GM23338 (cell line): ENCODE measurements at regions not wholly inside any gene's neighbourhood (a gene's known extent, or its start where the extent isn't known, plus 50 kb on each side); places are given as distances from the start of the nearest gene placed in this dataset.
A peak's percentile ranks its signal among the peaks of the same experiment; 100 is the strongest.

Experiments
- ATAC-seq: fragments of 200-7000 bp; cut with Tn5 transposase; 3 replicates; pipeline ENCODE4 v1.9.1; 2020
- DNase-seq: peaks from one replicate; pipeline ENCODE4 v3.0.0-alpha.2; 2015; ENCODE audit warnings: low spot score
- H2AFZ ChIP-seq: fragments of 200-600 bp; sonication (generic); 2 replicates; pipeline ENCODE4 v1.8.0; 2016; ENCODE audit warnings: antibody characterized with exemption, mild to moderate bottlenecking, moderate library complexity
- H3F3A ChIP-seq: fragments of 200-600 bp; sonication (generic); replicated peaks from 2 replicates; pipeline ENCODE4 v1.8.0; 2017; ENCODE audit warnings: antibody characterized with exemption, mixed run types, low read depth
- H3K27ac ChIP-seq: fragments of 200-600 bp; sonication (generic); 2 replicates; pipeline ENCODE4 v1.6.1; 2016; ENCODE audit warnings: low read depth
- H3K27me3 ChIP-seq: fragments of 200-600 bp; sonication (generic); 2 replicates; pipeline ENCODE4 v1.8.0; 2016; ENCODE audit warnings: mild to moderate bottlenecking, mixed run types, moderate library complexity; ENCODE audit not compliant: insufficient read depth
- H3K36me3 ChIP-seq: fragments of 200-600 bp; sonication (generic); 2 replicates; pipeline ENCODE4 v1.8.0; 2016; ENCODE audit warnings: mild to moderate bottlenecking; ENCODE audit not compliant: insufficient read depth
- H3K4me1 ChIP-seq: fragments of 200-600 bp; sonication (generic); 2 replicates; pipeline ENCODE4 v1.8.0; 2016; ENCODE audit warnings: mild to moderate bottlenecking, moderate library complexity; ENCODE audit not compliant: insufficient read depth
- H3K4me2 ChIP-seq: fragments of 200-600 bp; sonication (generic); 2 replicates; pipeline ENCODE4 v1.7.1; 2017; ENCODE audit warnings: mixed run types
- H3K4me3 ChIP-seq: fragments of 200-600 bp; sonication (generic); 2 replicates; pipeline ENCODE4 v1.6.1; 2016; ENCODE audit warnings: mixed run types
- H3K79me2 ChIP-seq: fragments of 200-600 bp; sonication (generic); replicated peaks from 2 replicates; pipeline ENCODE4 v1.8.0; 2017; ENCODE audit warnings: mild to moderate bottlenecking; ENCODE audit not compliant: insufficient read depth
- H3K9me2 ChIP-seq: fragments of 200-600 bp; sonication (generic); 2 replicates; pipeline ENCODE4 v1.8.0; 2017; ENCODE audit not compliant: insufficient read depth
- H4K20me1 ChIP-seq: fragments of 200-600 bp; sonication (generic); replicated peaks from 2 replicates; pipeline ENCODE4 v1.8.0; 2017; ENCODE audit warnings: mild to moderate bottlenecking; ENCODE audit not compliant: insufficient read depth
- H3K27ac Mint-ChIP-seq: 2 replicates; pipeline ENCODE4 v1.8.0; 2020; ENCODE audit warnings: inconsistent platforms, mild to moderate bottlenecking, moderate library complexity, mixed read lengths
- H3K27me3 Mint-ChIP-seq: 3 replicates; pipeline ENCODE4 v1.8.0; 2022; ENCODE audit warnings: low read depth, mild to moderate bottlenecking, moderate library complexity, mixed read lengths, inconsistent platforms; ENCODE audit not compliant: insufficient read depth, poor library complexity
- H3K36me3 Mint-ChIP-seq: 3 replicates; pipeline ENCODE4 v1.8.0; 2021; ENCODE audit warnings: low read depth, mild to moderate bottlenecking, inconsistent platforms, moderate library complexity, mixed read lengths
- H3K4me1 Mint-ChIP-seq: 3 replicates; pipeline ENCODE4 v1.8.0; 2020; ENCODE audit warnings: mild to moderate bottlenecking, inconsistent platforms, mixed read lengths
- H3K4me3 Mint-ChIP-seq: 3 replicates; pipeline ENCODE4 v1.8.0; 2021; ENCODE audit warnings: moderate library complexity, mild to moderate bottlenecking, inconsistent platforms, mixed read lengths
- H3K9me3 Mint-ChIP-seq: 3 replicates; pipeline ENCODE4 v1.8.0; 2020; ENCODE audit warnings: moderate library complexity, mild to moderate bottlenecking, inconsistent platforms, mixed read lengths
- CREB1 ChIP-seq: fragments of 250-450 bp; sonication (Bioruptor Pico); IDR thresholded peaks from 2 replicates; pipeline ENCODE4 v1.5.0; 2020; ENCODE audit warnings: low read depth, mild to moderate bottlenecking, moderate library complexity
- EZH2 ChIP-seq: fragments of 200-600 bp; sonication (generic); IDR thresholded peaks from one replicate; pipeline ENCODE4 v1.8.0; 2017; ENCODE audit warnings: antibody characterized with exemption, mild to moderate bottlenecking, low read depth; ENCODE audit not compliant: unreplicated experiment
- JUNB ChIP-seq: IDR thresholded peaks from one replicate; pipeline ENCODE4 v1.6.1; 2016; ENCODE audit warnings: antibody characterized with exemption; ENCODE audit not compliant: unreplicated experiment
- NANOG ChIP-seq: IDR thresholded peaks from 2 replicates; pipeline ENCODE4 v1.6.1; 2016; ENCODE audit warnings: antibody characterized with exemption, borderline replicate concordance
- POLR2AphosphoS5 ChIP-seq: IDR thresholded peaks from 2 replicates; pipeline ENCODE4 v1.6.1; 2016; ENCODE audit warnings: antibody characterized with exemption, low read depth
- STAT1 ChIP-seq: IDR thresholded peaks from one replicate; pipeline ENCODE4 v1.6.1; 2016; ENCODE audit warnings: antibody characterized with exemption; ENCODE audit not compliant: unreplicated experiment
- ZNF114 ChIP-seq: fragments of 250-450 bp; sonication (Bioruptor Pico); IDR thresholded peaks from 2 replicates; pipeline ENCODE4 v1.5.0; 2020; ENCODE audit warnings: mild to moderate bottlenecking, moderate library complexity
- ZNF331 ChIP-seq: fragments of 250-450 bp; sonication (Bioruptor Pico); IDR thresholded peaks from 2 replicates; pipeline ENCODE4 v1.5.0; 2020; ENCODE audit warnings: low read depth, mild to moderate bottlenecking, moderate library complexity
- TF ChIP-seq, protein P1 (sequence below), 2 experiments: fragments of 200-600 bp in 1 of 2; sonication (generic) in 1 of 2; conservative IDR thresholded peaks; 2 replicates each; pipeline versions ENCODE4 v1.5.1 to v1.6.1; 2016 to 2017; ENCODE audit warnings: antibody characterized with exemption in 2 of 2, low read depth in 2 of 2, mild to moderate bottlenecking in 2 of 2, moderate library complexity in 1 of 2
- TF ChIP-seq, protein P2 (sequence below): IDR thresholded peaks from one replicate; pipeline ENCODE4 v1.6.1; 2018; ENCODE audit warnings: antibody characterized with exemption; ENCODE audit not compliant: unreplicated experiment

DNA sequence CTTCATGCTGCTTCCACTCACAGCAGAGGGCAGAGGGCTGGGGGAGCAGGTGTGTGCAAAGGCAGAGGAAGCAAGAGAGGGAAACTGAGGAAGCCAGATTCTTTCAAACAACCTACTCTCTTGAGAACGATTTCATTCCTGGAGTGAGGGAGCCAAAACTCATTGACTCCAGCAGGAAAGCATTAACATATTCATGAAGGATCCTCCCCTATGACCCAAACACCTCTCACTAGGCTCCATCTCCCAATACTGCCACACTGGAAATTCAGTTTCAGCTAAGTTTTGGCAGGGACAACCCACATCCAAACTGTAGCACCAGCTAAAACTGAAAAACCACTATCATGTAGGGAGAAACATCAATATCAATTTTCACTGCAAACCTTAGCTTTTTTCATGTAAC is 125.1 kb downstream of the OLIG3 start:
- Histone ChIP-seq H3K9me2 (no peaks in the 10 kb centered on the region), H2AFZ (peak overlapping the region; percentile 40; the same call in 1 of the 2 replicates), H3K4me3 (no peak overlapping the region), H3K4me2 (no peak overlapping the region), H3K27me3 (no peaks in the 10 kb centered on the region), H3K4me1 (peaks cover 9% of the 10 kb centered on the region), H3K36me3 (no peaks in the 10 kb centered on the region), H4K20me1 (no peaks in the 10 kb centered on the region), H3K27ac (no peak overlapping the region), H3K79me2 (no peaks in the 10 kb centered on the region), H3F3A (no peaks in the 10 kb centered on the region)
- DNase-seq = peak; percentile 10
- Mint-ChIP-seq H3K4me1 (peaks cover 25% of the 10 kb centered on the region), H3K27ac (no peak overlapping the region; the same call in 1 of the 2 replicates), H3K27me3 (no peaks in the 10 kb centered on the region), H3K9me3 (no peaks in the 10 kb centered on the region), H3K36me3 (no peaks in the 10 kb centered on the region), H3K4me3 (no peak overlapping the region)
- ATAC-seq = peak; percentile 56
- TF ChIP-seq STAT1 (no peak), EZH2 (no peak), JUNB (no peak), POLR2AphosphoS5 (no peak), NANOG (no peak), CREB1 (no peak)

DNA sequence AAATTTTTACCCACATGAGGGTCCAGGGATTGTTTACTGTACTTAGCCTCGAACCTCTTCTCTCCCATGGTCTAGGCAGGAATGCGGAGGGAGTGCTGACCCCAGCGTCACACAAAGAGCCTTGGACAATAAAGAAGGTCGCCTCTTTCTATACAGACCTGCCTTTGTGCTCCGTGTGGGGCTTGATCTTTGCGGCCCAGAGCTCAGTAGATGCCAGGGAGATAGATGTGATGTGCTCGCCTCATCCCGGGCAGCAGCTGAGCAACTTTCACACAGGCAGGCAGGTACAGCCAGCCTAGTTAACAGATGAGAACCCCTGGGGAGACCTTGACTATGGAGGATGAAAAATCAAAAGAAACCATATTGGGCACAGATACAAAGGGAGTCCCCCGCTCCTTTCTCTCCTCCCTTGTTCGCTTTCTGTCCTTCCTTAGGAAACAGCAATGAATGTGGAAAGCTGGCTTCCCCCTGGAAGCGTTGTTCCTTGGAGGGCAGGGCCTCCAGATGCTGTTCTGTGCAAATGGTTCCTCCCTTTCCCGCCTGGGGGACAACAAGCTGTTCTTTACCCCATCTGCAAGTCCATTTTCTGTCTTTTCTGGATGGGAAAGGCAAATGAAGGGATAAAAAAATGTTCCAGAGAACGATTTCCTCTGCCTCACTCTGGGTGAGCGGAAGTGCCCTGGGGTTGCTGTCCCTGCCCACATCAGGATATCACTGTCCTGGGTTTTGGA is 128.3 kb downstream of the OLIG3 start:
- H2AFZ ChIP-seq = peak overlapping the region; percentile 88
- DNase-seq (peak; percentile 23), ATAC-seq (peak; percentile 87)
- Mint-ChIP-seq H3K4me3 (no peak overlapping the region), H3K4me1 (peaks cover 25% of the 10 kb centered on the region), H3K27ac (no peak overlapping the region), H3K36me3 (no peaks in the 10 kb centered on the region), H3K9me3 (no peaks in the 10 kb centered on the region), H3K27me3 (no peaks in the 10 kb centered on the region)
- H3K4me3 ChIP-seq = no peak overlapping the region
- H3F3A ChIP-seq = no peaks in the 10 kb centered on the region
- no peaks in the 10 kb centered on the region for H3K27me3 ChIP-seq
- no peaks in the 10 kb centered on the region for H3K9me2 ChIP-seq
- no peak overlapping the region for H3K4me2 ChIP-seq
- H3K79me2 ChIP-seq = no peaks in the 10 kb centered on the region
- H3K4me1 ChIP-seq = peaks cover 9% of the 10 kb centered on the region
- H3K36me3 ChIP-seq = no peaks in the 10 kb centered on the region
- no peak overlapping the region for H3K27ac ChIP-seq
- H4K20me1 ChIP-seq = no peaks in the 10 kb centered on the region
- TF ChIP-seq STAT1 (no peak), ZNF331 (CRISPR knock-in tag) (no peak), CREB1 (no peak), EZH2 (no peak), ZNF114 (CRISPR knock-in tag) (no peak), NANOG (no peak), POLR2AphosphoS5 (no peak)
- TF ChIP-seq, protein P1, sequence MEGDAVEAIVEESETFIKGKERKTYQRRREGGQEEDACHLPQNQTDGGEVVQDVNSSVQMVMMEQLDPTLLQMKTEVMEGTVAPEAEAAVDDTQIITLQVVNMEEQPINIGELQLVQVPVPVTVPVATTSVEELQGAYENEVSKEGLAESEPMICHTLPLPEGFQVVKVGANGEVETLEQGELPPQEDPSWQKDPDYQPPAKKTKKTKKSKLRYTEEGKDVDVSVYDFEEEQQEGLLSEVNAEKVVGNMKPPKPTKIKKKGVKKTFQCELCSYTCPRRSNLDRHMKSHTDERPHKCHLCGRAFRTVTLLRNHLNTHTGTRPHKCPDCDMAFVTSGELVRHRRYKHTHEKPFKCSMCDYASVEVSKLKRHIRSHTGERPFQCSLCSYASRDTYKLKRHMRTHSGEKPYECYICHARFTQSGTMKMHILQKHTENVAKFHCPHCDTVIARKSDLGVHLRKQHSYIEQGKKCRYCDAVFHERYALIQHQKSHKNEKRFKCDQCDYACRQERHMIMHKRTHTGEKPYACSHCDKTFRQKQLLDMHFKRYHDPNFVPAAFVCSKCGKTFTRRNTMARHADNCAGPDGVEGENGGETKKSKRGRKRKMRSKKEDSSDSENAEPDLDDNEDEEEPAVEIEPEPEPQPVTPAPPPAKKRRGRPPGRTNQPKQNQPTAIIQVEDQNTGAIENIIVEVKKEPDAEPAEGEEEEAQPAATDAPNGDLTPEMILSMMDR (conservative IDR thresholded peaks at IDR 0.05; ENCODE audit: low read depth in 2 of 2) = no peak
- TF ChIP-seq, protein P2, sequence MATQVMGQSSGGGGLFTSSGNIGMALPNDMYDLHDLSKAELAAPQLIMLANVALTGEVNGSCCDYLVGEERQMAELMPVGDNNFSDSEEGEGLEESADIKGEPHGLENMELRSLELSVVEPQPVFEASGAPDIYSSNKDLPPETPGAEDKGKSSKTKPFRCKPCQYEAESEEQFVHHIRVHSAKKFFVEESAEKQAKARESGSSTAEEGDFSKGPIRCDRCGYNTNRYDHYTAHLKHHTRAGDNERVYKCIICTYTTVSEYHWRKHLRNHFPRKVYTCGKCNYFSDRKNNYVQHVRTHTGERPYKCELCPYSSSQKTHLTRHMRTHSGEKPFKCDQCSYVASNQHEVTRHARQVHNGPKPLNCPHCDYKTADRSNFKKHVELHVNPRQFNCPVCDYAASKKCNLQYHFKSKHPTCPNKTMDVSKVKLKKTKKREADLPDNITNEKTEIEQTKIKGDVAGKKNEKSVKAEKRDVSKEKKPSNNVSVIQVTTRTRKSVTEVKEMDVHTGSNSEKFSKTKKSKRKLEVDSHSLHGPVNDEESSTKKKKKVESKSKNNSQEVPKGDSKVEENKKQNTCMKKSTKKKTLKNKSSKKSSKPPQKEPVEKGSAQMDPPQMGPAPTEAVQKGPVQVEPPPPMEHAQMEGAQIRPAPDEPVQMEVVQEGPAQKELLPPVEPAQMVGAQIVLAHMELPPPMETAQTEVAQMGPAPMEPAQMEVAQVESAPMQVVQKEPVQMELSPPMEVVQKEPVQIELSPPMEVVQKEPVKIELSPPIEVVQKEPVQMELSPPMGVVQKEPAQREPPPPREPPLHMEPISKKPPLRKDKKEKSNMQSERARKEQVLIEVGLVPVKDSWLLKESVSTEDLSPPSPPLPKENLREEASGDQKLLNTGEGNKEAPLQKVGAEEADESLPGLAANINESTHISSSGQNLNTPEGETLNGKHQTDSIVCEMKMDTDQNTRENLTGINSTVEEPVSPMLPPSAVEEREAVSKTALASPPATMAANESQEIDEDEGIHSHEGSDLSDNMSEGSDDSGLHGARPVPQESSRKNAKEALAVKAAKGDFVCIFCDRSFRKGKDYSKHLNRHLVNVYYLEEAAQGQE = no peak
